ENCODE measurements at regions not wholly inside any gene's neighbourhood (a gene's known extent, or its start where the extent isn't known, plus 50 kb on each side); places are given as distances from the start of the nearest gene placed in this dataset.

DNA sequence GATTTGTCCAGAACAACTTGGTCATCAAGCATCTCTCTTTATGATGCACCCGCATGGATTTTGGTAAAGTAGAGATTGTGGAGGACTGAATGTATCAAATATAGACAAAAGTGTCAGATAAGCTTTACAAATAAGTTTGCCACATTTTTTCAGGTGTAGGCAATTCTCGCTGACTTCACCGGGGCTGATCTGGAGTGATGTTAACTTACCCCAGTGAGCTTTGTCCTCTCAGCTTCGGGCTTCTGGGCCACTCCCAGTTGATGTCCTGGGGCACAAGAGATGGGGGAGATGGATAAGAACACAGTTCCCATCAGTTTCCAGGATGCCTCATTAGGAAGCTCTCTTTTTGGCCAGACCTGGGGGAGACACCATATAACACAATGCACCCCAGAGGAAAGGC is 117.7 kb downstream of the ETS2 start:
- DNase-seq, result no peak

DNA sequence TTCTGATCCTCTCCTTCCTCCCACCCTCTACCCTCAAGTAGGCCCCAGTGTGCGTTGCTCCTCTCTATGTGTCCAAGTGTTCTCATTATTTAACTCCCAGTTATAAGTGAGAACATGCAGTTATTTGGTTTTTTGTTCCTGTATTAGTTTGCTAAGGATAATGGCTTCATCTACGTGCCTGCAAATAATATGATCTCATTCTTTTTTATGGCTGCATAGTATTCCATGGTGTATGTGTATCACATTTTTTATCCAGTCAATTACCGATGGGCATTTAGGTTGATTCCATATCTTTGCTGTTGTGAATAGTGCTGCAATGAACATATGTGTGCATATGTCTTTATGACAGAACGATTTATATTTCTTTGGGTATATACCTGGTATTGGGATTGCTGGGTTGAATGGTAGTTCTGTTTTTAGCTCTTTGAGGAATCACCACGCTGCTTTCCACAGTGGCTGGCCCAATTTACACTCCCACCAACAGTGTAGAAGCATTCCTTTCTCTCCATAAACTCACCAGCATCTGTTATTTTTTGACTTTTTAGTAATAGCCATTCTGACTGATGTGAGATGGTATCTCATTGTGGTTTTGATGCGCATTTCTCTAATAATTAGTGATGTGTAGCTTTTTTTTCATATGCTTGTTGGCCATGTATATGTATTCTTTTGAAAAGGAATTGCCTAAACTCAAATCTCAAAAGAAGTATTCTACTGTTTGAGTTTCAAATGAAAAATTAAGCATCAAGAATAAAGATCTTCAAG is 116.9 kb downstream of the ETS2 start:
- DNase-seq, result no peak

DNA sequence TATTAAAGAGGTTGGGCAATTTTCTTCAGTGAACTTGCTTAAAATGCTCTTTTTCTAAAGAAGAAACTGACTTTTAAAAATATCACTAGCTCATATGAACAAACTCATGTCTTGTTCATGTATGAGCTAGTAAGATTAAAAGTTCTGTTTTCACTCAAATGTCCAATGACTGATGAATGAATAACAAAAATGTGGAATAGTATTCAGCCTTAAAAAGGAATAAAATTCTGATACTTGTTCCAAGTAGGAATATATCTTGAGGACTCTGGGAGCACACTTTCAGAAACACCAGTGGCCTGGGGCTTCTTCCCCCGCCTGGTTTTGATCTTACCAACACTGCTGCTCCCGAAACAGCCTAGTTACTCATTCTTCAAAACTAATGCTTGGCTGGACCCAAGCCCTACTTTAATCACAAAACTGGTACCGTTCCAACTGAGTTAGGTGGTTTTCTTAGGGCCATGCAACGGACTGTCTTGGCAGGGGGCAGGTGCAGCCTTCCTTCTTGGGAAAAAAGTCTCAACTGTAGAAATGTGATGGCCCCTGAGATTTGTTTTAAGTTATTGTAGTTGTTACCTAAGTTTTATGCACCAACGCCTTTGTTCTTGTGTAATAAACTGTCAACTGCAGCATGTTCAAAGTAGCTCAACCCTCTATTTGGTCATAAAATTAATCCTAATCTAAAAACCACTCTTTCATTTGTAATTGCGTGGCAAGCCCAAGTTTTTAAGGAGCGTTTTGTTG is 116.0 kb downstream of the ETS2 start:
- DNase-seq, result no peak

DNA sequence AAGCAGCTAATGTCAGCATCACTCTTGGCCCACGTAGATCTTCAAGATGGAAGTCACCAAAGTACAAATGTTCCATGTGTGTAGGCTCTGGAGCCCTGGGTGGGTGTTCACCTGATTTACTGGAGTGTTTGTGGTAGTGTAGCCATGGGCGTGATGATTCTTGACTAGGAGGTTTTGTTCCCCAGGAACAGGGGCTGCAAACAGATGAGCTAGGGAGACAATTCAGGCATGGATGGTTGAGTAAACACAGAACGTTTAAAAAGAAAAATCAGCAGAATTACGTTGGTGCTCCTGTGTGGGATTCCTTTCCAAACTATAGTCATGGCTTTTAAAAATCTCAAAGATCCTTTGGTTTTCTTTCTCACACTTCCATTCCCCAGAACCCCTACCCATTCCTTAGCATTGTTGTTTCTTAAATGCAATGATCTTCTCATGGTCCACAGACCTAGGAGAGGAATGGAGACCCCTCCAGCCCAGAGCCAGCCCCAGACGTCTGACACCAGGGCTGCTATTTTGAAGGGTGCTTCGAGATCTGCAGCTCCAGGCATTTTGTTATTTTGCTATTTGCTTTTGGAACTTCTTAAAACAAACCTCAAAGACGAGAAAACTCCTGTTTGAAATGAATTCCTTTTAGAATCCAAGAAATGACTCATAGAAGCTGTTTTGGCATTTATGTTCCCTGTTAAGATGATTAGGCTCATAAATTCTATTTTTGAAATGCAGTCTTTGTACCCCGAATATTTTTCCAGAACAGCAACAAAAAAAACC is 115.1 kb downstream of the ETS2 start:
- no peak for DNase-seq

DNA sequence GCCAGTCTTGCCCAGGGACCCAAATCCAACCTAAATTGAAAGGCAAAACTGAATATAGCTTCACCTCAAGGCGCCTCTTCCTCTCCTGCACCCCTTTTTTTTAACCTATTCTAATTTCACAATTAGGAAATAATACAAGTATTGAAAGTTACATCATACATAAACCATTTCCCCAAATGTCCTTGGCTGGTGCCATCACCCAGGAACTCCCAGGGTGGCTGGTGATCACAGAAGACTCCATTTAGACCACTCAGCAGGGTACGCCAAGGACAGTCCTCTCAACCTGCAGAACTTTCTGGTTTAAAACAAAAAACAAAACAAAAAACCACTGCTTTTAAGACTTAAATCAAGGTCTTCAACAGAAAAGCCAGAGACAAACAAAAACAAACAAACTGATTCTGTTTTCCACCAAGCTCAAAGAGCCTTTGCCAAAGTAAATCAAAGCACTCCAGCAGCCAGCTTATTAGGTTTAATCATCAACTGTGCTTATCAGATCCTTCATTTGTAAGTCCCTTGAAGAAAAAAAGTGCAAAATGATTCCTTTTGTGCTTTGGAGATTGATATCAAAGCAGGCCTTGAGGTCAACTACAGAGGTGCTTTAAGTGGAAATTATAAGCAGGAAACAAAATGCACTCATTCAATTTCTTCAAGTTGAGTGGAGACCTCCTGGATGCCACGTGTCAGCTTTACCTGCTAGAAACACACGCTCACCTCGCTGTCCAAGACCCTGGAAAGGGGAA is 113.0 kb downstream of the ETS2 start:
- DNase-seq, result no peak

DNA sequence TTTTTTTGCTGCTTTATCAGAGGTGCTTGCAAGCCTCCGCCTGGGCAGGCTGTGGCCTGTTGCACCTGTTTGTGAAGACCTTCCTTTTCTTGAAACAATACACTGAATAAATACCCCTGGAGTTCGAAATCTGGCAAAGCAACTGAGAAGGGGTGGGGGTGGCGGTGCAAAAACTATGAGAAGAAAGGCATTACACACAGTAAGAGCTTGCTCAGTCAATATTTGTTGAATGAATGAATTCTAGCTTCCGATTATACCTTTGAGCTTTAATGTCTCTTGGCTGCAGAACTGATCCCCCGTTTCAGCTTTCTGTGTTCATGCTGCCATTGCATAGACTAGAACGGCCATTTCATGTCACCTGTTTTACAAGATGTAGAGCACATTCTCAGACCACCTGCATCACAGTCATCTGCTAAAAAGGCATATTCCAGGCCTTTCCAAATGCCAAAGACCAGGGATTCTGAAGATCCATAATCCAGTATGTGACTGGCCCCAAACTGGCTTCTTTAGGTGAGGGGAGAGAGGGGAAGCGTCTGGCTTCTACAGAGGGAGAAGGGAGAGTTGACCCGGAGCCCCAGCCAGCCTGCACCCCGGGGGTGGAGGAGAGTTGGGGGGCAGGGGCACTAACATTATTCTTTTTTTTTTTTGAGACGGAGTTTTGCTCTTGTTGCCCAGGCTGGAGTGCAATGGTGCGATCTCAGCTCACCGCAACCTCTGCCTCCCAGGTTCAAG is 111.5 kb downstream of the ETS2 start:
- no peak for DNase-seq

DNA sequence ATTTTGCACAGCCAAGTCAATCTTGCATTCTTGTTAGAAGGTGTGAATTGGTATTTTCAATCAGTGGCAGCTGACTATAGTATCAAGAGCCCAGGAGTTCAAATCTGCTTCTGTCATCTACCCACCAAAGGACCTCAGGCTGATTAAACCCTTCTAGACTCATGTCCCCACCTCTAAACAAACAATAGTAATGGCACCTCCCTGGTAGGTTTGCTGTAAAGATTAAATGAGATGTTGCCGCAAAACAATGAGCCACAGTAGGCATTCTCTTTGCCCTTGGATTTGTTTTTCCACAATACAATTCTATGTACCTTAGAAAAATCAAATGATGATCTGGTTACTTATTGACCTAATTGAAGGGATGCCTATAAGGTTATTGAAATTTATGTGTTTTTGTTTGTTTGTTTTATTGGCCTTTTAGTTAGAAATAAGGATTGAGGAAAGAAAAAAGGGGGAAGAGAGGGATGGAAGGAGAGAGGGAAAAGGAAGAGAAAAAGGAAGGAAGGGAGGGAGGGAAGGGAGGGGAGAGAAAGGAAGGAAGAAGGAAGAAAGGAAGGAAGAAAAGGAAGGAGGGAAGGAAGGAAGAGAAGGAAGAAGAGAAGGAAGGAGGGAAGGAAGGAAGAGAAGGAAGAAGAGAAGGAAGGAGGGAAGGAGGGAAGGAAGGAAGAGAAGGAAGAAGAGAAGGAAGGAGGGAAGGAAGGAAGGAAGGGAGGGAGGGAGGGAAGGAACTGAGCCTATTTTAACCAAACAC is 110.7 kb downstream of the ETS2 start:
- DNase-seq, result no peak

DNA sequence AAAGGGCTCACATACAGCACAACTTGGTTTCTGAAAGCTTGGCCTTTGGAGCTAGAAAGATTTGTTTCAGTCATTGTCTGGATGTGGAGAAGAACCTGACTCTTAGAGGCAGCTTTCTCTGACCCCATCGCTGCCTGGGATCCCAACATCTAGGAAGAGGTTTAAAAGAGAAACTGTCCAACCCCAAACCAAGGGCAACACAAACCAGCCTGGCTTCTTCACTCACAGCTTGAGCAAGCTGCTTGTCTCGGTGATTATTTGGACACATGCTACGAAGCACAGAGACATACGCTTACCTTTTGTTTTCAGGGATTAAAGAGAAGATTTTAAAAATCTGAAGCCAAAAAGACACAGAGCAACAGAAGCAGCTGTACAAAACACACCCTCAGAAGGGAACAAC is 109.8 kb downstream of the ETS2 start:
- DNase-seq, result no peak

DNA sequence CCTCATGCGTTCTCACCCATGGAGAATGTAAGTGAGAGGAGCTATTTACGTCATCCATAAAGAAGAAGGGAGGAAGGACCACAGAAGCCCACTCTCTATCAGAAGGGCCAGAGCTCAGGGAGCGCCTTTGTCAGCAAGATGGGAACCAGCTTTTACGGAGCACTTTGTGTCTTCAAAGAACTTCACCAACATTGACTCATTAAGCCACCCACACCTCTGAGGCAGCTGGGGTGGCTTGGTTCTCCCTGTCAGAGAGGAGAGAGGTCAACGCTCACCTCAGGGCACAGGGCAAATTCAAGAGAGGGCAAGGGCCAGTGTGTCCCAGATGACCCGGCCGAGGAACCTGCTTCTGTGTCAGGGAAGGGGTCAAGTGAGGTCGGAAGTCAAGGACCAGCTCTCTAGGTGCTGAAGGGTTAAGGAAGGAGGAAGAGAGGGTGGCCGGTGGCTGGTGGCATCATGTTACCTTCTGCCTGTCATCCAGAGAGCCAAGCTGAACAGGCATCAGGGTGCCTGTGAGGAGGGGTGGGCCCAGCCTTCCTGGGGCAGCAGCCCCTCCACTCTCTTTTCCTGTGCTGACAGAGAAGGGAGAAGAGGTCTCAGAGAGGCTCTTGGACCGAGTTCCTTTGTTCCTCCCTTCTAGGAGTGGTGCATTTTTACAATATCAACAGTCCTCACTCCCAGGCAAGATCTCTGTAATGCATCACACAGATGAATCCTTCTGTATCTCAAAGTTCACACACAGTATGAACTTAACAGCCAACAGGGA is 109.0 kb downstream of the ETS2 start:
- DNase-seq, result no peak

DNA sequence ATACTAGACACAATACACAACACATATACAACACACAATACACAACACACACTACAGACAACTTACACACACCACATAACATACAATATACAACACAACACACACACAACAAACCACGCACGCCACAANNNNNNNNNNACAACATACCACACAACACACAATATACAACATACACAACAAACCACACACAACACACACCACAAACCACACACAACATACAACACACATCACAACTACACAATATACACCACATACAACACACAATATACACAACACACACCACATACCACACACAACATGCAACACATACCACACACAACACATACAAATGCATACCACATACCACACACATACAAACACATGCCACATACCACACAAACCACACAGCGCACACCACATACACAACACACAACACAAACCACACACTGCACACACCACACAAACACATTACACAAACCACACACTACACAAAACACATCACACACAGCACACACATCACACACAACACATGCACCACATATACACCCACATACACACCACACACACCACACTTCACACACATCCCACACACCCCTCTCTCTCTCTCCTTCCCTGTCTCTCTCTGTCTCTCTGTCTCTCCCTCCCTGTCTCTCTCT is 108.3 kb downstream of the ETS2 start:
- no peak for DNase-seq

DNA sequence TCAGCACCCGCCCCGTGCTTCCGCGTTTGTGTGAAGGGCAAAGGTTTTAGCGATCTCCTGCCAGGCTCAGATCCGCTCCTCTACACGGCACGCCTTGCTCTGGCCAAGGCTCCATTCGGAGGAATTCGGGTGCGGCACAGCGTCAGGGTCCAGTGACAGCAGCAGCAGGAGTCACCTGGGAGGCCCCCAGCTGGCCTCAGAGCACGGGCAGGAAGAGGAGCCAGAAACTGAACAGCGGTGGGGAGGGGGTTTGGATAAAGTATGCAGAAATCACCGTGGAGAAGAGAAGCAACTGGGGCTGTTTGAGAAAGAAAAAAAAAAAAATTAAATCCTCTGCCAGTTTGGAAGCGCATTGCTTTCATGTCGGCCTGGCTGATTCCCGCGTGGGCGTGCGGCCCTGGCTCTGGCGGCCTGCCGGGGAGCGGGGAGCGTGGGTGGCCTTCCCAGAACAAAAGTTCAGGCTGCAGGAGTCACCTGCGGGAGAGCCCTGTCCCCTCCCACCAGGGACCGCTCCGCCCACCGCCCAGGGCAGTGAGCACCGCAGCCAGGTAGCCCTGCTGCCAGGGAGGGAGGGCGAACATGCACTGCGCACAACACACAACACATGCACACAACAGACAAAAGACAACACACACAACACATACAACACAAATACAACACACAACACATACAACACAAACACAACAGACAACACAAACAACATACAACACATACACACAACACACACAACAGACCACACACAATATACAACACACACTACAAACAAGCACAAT is 107.6 kb downstream of the ETS2 start:
- no peak for DNase-seq

DNA sequence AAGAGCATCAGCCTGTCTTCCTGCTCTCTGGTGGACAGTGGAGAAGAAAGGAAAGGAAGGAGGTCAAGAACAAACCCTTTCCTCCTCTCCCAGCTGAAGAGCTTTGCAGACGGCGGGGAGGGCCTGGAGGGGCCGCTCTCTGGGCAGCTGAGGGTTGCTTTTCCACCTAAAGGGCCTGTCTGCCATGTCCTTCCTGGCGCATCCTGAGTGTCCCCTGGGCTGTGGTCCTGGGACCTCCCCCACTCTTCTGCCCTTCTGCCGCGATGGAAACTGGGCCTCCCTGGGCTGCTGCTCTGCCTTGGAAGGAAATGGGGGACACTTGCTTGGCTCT is 107.0 kb downstream of the ETS2 start:
- no peak for DNase-seq

DNA sequence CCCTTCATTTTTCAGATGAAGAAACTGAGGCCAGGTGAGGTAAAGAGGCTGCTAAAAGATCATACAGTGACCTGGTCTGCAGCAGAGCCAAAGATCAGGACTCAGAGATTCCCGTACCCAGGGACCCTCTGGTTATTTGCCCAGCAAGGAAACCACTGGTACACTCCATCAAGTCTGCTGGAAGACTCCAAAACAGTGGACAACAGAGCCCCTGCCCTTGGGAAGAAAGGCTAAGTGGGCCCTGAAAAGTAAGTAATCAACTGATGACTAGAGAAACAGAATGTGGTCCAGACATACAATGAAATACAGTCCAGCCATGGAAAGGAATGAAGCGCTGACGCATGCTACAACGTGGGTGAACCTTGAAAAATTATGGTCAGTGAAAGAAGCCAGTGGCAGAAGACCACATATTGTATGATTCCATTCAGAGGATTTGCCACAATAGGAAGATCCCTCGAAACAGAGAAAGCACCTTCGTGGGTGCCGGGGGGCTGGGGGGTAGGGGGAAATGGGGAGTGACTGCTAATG is 106.4 kb downstream of the ETS2 start:
- DNase-seq, result no peak

DNA sequence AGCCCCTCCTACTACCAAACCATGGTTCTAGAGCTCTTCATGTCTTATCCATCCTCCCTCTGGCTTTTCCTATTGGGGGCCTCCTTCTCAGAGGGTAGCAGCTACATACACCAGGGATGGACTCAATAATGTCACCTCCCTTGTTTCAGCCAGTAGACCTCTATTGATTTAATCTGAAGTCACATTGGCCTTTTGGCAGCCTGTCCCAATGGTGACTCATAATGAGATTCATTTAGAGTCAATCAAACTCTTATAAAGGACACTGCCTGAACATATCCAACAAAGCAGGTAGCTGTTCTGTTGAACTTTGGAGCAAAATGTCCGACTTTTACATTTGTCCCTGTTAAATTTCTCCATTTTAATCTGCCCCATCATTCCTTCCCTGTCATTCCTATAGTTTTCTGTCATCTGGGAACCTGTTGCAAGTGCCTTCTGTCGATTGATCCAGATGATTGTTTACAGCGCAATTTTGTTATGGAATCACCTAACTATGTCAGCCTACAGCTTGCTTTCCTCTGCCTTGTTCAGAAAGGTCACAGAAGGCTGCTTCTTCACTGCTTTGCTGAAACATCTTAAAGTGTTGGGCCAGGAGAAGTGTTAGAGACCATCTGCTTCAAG is 105.9 kb downstream of the ETS2 start:
- DNase-seq, result no peak

DNA sequence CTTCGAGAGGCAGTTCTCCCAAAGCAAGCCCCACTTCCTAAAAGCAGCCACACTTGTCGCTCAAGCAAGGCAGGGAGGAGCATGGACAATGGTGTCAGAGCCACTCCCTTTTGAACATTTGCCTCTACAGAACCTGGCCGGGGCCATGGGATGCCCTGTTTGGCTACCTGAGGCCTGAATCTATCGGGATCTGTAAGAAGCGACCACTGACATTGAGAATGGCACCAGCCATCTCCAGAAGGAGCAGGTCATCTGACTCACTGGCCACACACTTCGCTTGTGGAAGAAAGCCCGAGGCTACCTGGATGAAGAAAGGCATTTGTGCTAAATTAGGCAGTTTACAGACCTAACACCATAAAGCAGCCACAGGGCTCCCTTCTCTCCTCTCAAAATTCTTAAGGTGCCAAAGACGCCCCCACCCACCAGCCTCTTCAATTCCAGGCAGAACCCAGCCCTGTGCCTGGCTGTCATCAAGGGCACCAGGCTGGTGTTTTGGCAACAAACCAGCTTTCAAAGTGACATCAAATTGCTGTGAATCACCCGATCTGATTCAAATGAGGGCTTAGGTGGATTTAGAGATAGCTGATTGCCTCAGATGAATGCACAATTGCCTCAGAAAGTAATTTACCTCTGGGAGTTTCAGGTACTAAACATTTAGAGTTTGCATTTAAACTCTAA is 104.8 kb downstream of the ETS2 start:
- no peak for DNase-seq

DNA sequence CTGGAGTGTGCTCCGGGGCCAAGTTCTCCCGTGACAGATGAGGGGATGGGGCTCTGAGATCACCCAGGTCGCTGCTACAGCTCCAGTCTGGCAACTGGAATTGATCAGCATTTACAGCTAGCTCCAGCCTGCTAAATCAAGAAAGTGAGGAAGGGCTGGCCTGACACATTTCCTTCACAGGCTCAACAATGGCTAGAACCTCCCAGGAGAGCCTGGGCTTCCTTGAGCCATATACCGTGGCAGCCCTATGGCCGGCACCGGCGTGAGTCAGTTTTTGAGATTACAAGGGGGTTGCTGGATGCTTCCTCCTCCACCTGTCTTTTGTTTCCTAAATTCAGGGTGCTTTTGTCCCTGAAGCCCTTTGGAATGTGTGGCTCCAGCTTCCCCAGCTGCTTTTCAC is 104.2 kb downstream of the ETS2 start:
- DNase-seq, result no peak

DNA sequence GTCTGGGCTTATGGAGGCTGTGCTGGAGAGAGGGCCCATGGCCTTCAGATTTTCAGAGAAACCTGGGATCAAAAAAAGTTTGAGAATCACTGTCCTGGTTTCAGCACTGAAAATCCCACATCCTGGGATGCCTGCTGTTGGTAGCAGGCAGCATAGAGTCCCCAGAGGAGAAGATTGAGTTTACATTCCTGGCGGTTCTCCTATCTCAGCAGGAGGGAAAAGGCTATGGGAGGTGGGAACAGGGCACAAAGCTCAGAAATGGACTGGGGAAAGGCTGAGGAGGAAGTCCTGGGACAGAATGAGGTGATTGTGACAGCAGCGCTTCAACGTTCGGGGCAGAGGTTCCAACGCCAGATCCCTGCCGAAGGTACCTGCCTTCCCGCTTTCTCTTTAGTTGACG is 103.4 kb downstream of the ETS2 start:
- DNase-seq, result no peak

DNA sequence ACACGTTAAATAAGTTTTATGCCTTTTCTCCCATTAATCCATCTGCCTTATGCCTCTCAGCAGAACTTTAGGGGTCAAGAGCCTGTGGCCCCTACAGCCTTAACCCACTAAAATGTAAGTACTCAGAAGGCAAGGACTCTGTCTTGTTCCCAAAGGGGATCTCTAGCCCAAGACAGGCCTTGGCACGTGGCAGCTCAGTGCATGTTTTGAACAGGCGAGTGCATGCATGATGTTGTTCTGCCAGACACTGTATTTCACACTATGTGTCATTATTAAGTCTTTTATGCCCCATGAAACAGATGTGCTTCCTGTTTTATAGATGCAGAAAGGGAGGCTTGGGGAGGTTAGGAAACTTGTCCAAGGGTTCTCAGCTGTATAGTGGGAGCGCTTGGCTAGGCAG is 102.8 kb downstream of the ETS2 start:
- no peak for DNase-seq

Measured in kidney glomerular epithelial cell (primary cell).